Stomach (tissue), 4 donors: ENCODE measurements at regions not wholly inside any gene's neighbourhood (a gene's known extent, or its start where the extent isn't known, plus 50 kb on each side); places are given as distances from the start of the nearest gene placed in this dataset.

Source experiments
- CTCF ChIP-seq, 7 experiments: fragments of 450-650 bp in 4 of 7; fragments of 200-600 bp in 3 of 7; sonication (generic) in 3 of 7; IDR thresholded peaks; one replicate each; pipeline ENCODE4 v1.5.1; 2016 to 2019; ENCODE audit warnings: antibody characterized with exemption in 7 of 7, control low read depth in 2 of 7, mild to moderate bottlenecking in 1 of 7
- EP300 ChIP-seq: sonication (generic); formaldehyde crosslinking; IDR thresholded peaks from one replicate; pipeline ENCODE4 v1.6.1; 2017; ENCODE audit warnings: antibody characterized with exemption
- POLR2A ChIP-seq, 4 donors: fragments of 450-650 bp; IDR thresholded peaks; one replicate each; pipeline ENCODE4 v1.6.1; 2016; ENCODE audit warnings: antibody characterized with exemption in 4 of 4, control low read depth in 2 of 4, mild to moderate bottlenecking in 1 of 4, moderate library complexity in 1 of 4
- POLR2AphosphoS5 ChIP-seq, 3 donors: sonication (generic); formaldehyde crosslinking; IDR thresholded peaks; one replicate each; pipeline ENCODE4 v1.6.1; 2016; ENCODE audit warnings: antibody characterized with exemption in 3 of 3

GRCh38 chr11:80826808-80827207 lies 1386.0 kb upstream of the TENM4 start:
- TF ChIP-seq CTCF (IDR thresholded peaks at IDR 0.05) = no peak
- no peak for TF ChIP-seq POLR2A (IDR thresholded peaks at IDR 0.05)
- TF ChIP-seq POLR2AphosphoS5 (IDR thresholded peaks at IDR 0.05) = no peak
- TF ChIP-seq EP300 = no peak
